HepG2 (cell line): ENCODE measurements at regions not wholly inside any gene's neighbourhood (a gene's known extent, or its start where the extent isn't known, plus 50 kb on each side); places are given as distances from the start of the nearest gene placed in this dataset.

Source experiments
- ATAC-seq: fragments of 200-7000 bp; cut with Tn5 transposase; 3 replicates; pipeline ENCODE4 v1.9.1; 2020; ENCODE audit warnings: mild to moderate bottlenecking, moderate library complexity
- BruUV-seq: library from RNA; stranded (reverse); fragments of 400-500 nt; replicated peaks from 2 replicates; lab custom pipeline; 2021; lab: Mats Ljungman, UMichigan
- CTCF ChIA-PET: fragments of 300-600 bp; formaldehyde crosslinking; extraction: SDS; loops from one replicate; lab custom pipeline; 2021; ENCODE audit warnings: low total read pairs, inconsistent platforms, low intra/inter-chr PET ratio; lab: Yijun Ruan, JAX
- POLR2A ChIA-PET: fragments of 350-600 bp; sonication (Branson Sonifier 250); formaldehyde crosslinking; loops from one replicate; lab custom pipeline; 2020; ENCODE audit warnings: antibody characterized with exemption, inconsistent platforms; lab: Yijun Ruan, JAX
- DNase-seq: peaks from one replicate; pipeline ENCODE4 v3.0.0-alpha.2; 2015; ENCODE audit warnings: low spot score
- FAIRE-seq: peaks from 3 replicates; lab custom pipeline; 2011; peaks lifted over from hg19 to GRCh38; lab: Jason Lieb, UNC
- H2AFZ ChIP-seq: one replicate; pipeline ENCODE4 v1.6.1; 2011; ENCODE audit warnings: low read length, inconsistent platforms
- H3K27ac ChIP-seq: fragments of 300-600 bp; 3 replicates; pipeline ENCODE4 v1.8.0; 2011; ENCODE audit warnings: mixed run types, mild to moderate bottlenecking, mixed read lengths, low read length, inconsistent platforms; ENCODE audit not compliant: insufficient read depth; ENCODE audit errors: extremely low read length
- H3K27me3 ChIP-seq, 2 experiments: fragments of 200-600 bp in 1 of 2; 2 replicates in 1 of 2; 3 replicates in 1 of 2; pipeline versions ENCODE4 v1.6.0 to v1.8.0; 2011; ENCODE audit warnings: low read length in 2 of 2, mild to moderate bottlenecking in 2 of 2, moderate library complexity in 2 of 2, inconsistent platforms in 1 of 2; ENCODE audit not compliant: insufficient read depth in 2 of 2, control insufficient read depth in 1 of 2
- H3K36me3 ChIP-seq, 2 experiments: fragments of 200-600 bp in 1 of 2; replicated peaks in 1 of 2; 2 replicates in 1 of 2; 3 replicates in 1 of 2; pipeline versions ENCODE4 v1.5.1 to v1.8.0; 2011; ENCODE audit warnings: low read length in 2 of 2, inconsistent platforms in 1 of 2; ENCODE audit not compliant: insufficient read depth in 2 of 2, control insufficient read depth in 1 of 2
- H3K4me1 ChIP-seq: 2 replicates; pipeline ENCODE4 v1.5.1; 2012; ENCODE audit warnings: low read length, inconsistent platforms; ENCODE audit not compliant: insufficient read depth
- H3K4me2 ChIP-seq: 2 replicates; pipeline ENCODE4 v1.6.0; 2011; ENCODE audit warnings: low read depth, low read length, inconsistent platforms
- H3K4me3 ChIP-seq, 3 experiments: fragments of 200-600 bp in 1 of 3; sonication (generic), shearing (Covaris generic) in 1 of 3; replicated peaks in 1 of 3; 2 replicates each; pipeline ENCODE4 v1.5.1; 2011 to 2016; ENCODE audit warnings: low read length in 3 of 3, inconsistent platforms in 2 of 3, low read depth in 2 of 3, mild to moderate bottlenecking in 2 of 3, control low read depth in 1 of 3, mixed read lengths in 1 of 3; ENCODE audit not compliant: insufficient read depth in 1 of 3
- H3K79me2 ChIP-seq: one replicate; pipeline ENCODE4 v1.6.1; 2011; ENCODE audit warnings: low read length, inconsistent platforms; ENCODE audit not compliant: insufficient read depth
- H3K9ac ChIP-seq: 2 replicates; pipeline ENCODE4 v1.6.0; 2011; ENCODE audit warnings: mild to moderate bottlenecking, low read depth, low read length, inconsistent platforms; ENCODE audit not compliant: insufficient read depth
- H3K9me3 ChIP-seq: 2 replicates; pipeline ENCODE4 v1.5.1; 2012; ENCODE audit warnings: mild to moderate bottlenecking, low read length
- H4K20me1 ChIP-seq: 2 replicates; pipeline ENCODE4 v1.6.0; 2011; ENCODE audit warnings: inconsistent platforms, mild to moderate bottlenecking, low read length, moderate library complexity; ENCODE audit not compliant: insufficient read depth
- HMG20A ChIP-seq: IDR thresholded peaks from 2 replicates; pipeline ENCODE4 v1.6.1; 2016; ENCODE audit warnings: borderline replicate concordance
- NCOA2 ChIP-seq: sonication (generic); formaldehyde crosslinking; IDR thresholded peaks from 2 replicates; pipeline ENCODE4 v1.8.0; 2022; ENCODE audit warnings: inconsistent platforms
- PHF20 ChIP-seq: sonication (generic); formaldehyde crosslinking; IDR thresholded peaks from 2 replicates; pipeline ENCODE4 v1.5.0; 2020; ENCODE audit warnings: mild to moderate bottlenecking, missing genetic modification reagents
- PRDM15 ChIP-seq: sonication (generic); formaldehyde crosslinking; IDR thresholded peaks from 2 replicates; pipeline ENCODE4 v1.4.0; 2020; ENCODE audit warnings: missing genetic modification reagents
- RERE ChIP-seq: IDR thresholded peaks from 2 replicates; pipeline ENCODE4 v1.6.1; 2016; ENCODE audit warnings: low read depth, missing genetic modification reagents, missing compliant biosample characterization
- SMC3 ChIP-seq: IDR thresholded peaks from 2 replicates; pipeline ENCODE4 v1.6.1; 2011; ENCODE audit warnings: low read length, improper control_type of control experiment
- ZBTB33 ChIP-seq: sonication (generic); formaldehyde crosslinking; IDR thresholded peaks from 2 replicates; pipeline ENCODE4 v1.4.0; 2020; ENCODE audit warnings: missing genetic modification reagents
- ZNF703 ChIP-seq: sonication (generic); formaldehyde crosslinking; IDR thresholded peaks from 2 replicates; pipeline ENCODE4 v1.5.1; 2020; ENCODE audit warnings: missing genetic modification reagents, mild to moderate bottlenecking, moderate library complexity, borderline replicate concordance
- ZSCAN20 ChIP-seq: sonication (generic); formaldehyde crosslinking; IDR thresholded peaks from 2 replicates; pipeline ENCODE4 v1.4.0; 2020; ENCODE audit warnings: missing genetic modification reagents, mild to moderate bottlenecking, borderline replicate concordance
- ZZZ3 ChIP-seq: sonication (generic); formaldehyde crosslinking; IDR thresholded peaks from 2 replicates; pipeline ENCODE4 v1.4.0; 2020; ENCODE audit warnings: missing genetic modification reagents, mild to moderate bottlenecking, borderline replicate concordance
- WGBS: methylation state at CpG from one replicate; pipeline ENCODE4 v1.1.6; 2017; ENCODE audit warnings: low lambda C conversion rate; 5-methylcytosine and 5-hydroxymethylcytosine counted together
- in situ Hi-C: cut with HindIII; loops from 2 replicates; pipeline ENCODE4 v1.10.0; 2017; ENCODE audit warnings: low pct_unique_long_range_greater_than_20kb; ENCODE audit not compliant: extremely low pct_ligation_motif_present
- intact Hi-C: fragments of 100-400 bp; cut with micrococcal nuclease; formaldehyde crosslinking; loops from one replicate; pipeline ENCODE4 v1.10.0; 2022; ENCODE audit not compliant: unreplicated experiment

- DNase-seq (no peak), FAIRE-seq (no peak), ATAC-seq (no peak)
- peaks cover 58% of the 10 kb centered on the region for H3K79me2 ChIP-seq
- in situ Hi-C loops: no loop called here
- no peaks in the 10 kb centered on the region for H4K20me1 ChIP-seq
- no TSS peak for BruUV-seq
- TF ChIP-seq SMC3: no peak
- no peak for TF ChIP-seq NCOA2
- peak; percentile 90 for TF ChIP-seq PRDM15 (CRISPR knock-in tag)
- TF ChIP-seq ZNF703 (CRISPR knock-in tag): no peak
- no peak for TF ChIP-seq RERE
- no peak for TF ChIP-seq PHF20 (CRISPR knock-in tag)
- TF ChIP-seq ZZZ3 (CRISPR knock-in tag): no peak
- no peak for TF ChIP-seq HMG20A (CRISPR knock-in tag)
- TF ChIP-seq ZBTB33: 0 out of 2 replicates have a peak, but pooled peaks have one; percentile 29
- TF ChIP-seq ZSCAN20: no peak
- H3K27ac ChIP-seq: peak overlapping the region; percentile 93
- ChIA-PET POLR2A (no interaction called here), CTCF (no interaction called here)
- H3K9ac ChIP-seq: no peak overlapping the region
- H2AFZ ChIP-seq: no peak overlapping the region
- WGBS: 97% methylated on average over 5 of the region's 5 CpGs
- H3K4me1 ChIP-seq: peaks cover 86% of the 10 kb centered on the region
- H3K27me3 ChIP-seq: no peaks in the 10 kb centered on the region
- intact Hi-C loops: no loop called here
- no peak overlapping the region for H3K4me3 ChIP-seq
- H3K9me3 ChIP-seq: no peaks in the 10 kb centered on the region
- H3K4me2 ChIP-seq: no peak overlapping the region
- peaks cover 0 to 11% of the 10 kb centered on the region in 2 experiments; a peak in 1 of 5 replicates for H3K36me3 ChIP-seq
These were observed 160.3 kb downstream of the NUP210 start for GRCh38 chr3:13259831-13260230.
